Nephron progenitor cell (in vitro differentiated cells): ENCODE measurements at regions not wholly inside any gene's neighbourhood (a gene's known extent, or its start where the extent isn't known, plus 50 kb on each side); places are given as distances from the start of the nearest gene placed in this dataset.

Experiments used
- DNase-seq: peaks from one replicate; pipeline ENCODE4 v3.0.0; 2021
- H3K27ac Mint-ChIP-seq: 2 replicates; pipeline ENCODE4 v1.8.0; 2021; ENCODE audit warnings: mild to moderate bottlenecking, moderate library complexity, mixed read lengths
- H3K27me3 Mint-ChIP-seq: 2 replicates; pipeline ENCODE4 v1.8.0; 2021; ENCODE audit warnings: mild to moderate bottlenecking, low read depth, mixed read lengths; ENCODE audit not compliant: poor library complexity
- H3K36me3 Mint-ChIP-seq: 2 replicates; pipeline ENCODE4 v1.8.0; 2021; ENCODE audit warnings: low read depth, mixed read lengths
- H3K4me1 Mint-ChIP-seq: 2 replicates; pipeline ENCODE4 v1.8.0; 2021; ENCODE audit warnings: mixed read lengths
- H3K4me3 Mint-ChIP-seq: 2 replicates; pipeline ENCODE4 v1.8.0; 2021; ENCODE audit warnings: mild to moderate bottlenecking, moderate library complexity, mixed read lengths
- H3K9me3 Mint-ChIP-seq: 2 replicates; pipeline ENCODE4 v1.8.0; 2021; ENCODE audit warnings: mild to moderate bottlenecking, moderate library complexity, mixed read lengths
- CTCF ChIP-seq: fragments of 200-600 bp; sonication (generic); IDR thresholded peaks from 2 replicates; pipeline ENCODE4 v1.5.0; 2021; ENCODE audit warnings: antibody characterized with exemption

GRCh38 chr3:135706758-135707375 is 258.7 kb upstream of the PPP2R3A start:
- Mint-ChIP-seq H3K4me1 (no peaks in the 10 kb centered on the region), H3K36me3 (no peaks in the 10 kb centered on the region), H3K9me3 (peaks cover 3% of the 10 kb centered on the region), H3K4me3 (no peak overlapping the region), H3K27me3 (peaks cover 8% of the 10 kb centered on the region), H3K27ac (no peak overlapping the region)
- no peak for TF ChIP-seq CTCF
- DNase-seq, result no peak

GRCh38 chr3:135719449-135719848 is 246.1 kb upstream of the PPP2R3A start:
- Mint-ChIP-seq H3K27me3 (peaks cover 5% of the 10 kb centered on the region), H3K36me3 (no peaks in the 10 kb centered on the region)
- TF ChIP-seq CTCF, result no peak

DNA sequence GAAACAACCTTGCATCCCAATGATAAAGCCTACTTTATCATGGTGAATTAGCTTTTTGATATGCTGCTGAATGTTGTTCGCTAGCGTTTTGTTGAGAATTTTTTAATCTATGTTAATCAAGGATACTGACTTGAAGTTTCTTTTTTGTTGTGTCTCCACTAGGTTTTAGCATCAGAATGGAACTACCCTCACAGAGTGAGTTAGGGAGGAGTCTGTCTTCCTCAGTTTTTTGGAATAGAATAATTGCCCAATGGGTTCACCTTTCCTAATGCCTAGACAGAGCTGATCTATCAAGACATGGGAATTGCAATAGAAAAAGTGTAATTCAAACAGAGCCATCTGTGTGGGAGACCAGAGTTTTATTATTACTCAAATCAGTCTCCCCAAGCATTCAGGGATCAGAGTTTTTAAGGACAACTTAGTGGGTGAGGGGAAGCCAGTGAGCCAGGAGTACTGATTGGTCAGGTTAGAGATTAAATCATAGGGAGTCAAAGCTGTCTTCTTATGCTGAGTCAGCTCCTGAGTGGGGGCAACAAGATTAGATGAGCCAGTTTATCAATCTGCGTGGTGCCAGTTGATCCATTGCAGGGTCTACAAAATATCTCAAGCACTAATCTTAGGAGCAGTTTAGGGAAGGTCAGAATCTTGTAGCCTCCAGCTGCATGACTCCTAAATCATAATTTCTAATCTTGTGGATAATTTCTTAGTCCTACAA is 237.4 kb upstream of the PPP2R3A start:
- DNase-seq, result no peak
- H3K27ac Mint-ChIP-seq, result no peak overlapping the region
- H3K9me3 Mint-ChIP-seq, result peaks cover 62% of the 10 kb centered on the region
- TF ChIP-seq CTCF, result no peak
- no peaks in the 10 kb centered on the region for H3K4me1 Mint-ChIP-seq
- peaks cover 5% of the 10 kb centered on the region for H3K36me3 Mint-ChIP-seq
- H3K27me3 Mint-ChIP-seq, result peaks cover 6% of the 10 kb centered on the region
- no peak overlapping the region for H3K4me3 Mint-ChIP-seq

More at GRCh38 chr3:135719449-135719848, 246.1 kb upstream of the PPP2R3A start:
- no peak for DNase-seq
- no peaks in the 10 kb centered on the region for H3K4me1 Mint-ChIP-seq
- no peak overlapping the region for H3K27ac Mint-ChIP-seq
- H3K9me3 Mint-ChIP-seq, result peaks cover 8% of the 10 kb centered on the region
- H3K4me3 Mint-ChIP-seq, result no peak overlapping the region

DNA sequence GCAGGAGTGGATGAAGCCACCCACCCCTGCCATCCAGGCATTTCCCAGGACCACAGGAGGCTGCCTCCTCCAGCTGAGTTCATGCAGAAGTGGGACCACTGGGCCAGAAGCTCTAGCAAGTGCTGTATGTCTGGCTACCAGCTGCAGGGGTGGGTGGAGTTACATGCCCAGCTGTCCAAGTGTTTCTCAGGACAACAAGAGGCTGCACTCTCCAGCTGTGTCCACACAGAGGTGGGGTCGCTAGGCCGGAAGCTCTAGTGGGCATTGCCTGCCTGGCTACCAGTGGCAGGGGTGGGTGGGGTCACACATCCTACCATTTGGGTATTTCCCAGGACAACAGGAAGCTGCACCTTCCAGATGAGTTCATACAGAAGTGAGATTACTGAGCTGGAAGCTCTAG is 234.0 kb upstream of the PPP2R3A start:
- Mint-ChIP-seq H3K4me1 (no peaks in the 10 kb centered on the region), H3K27ac (no peak overlapping the region), H3K36me3 (peaks cover 10% of the 10 kb centered on the region), H3K27me3 (peaks cover 6% of the 10 kb centered on the region), H3K4me3 (no peak overlapping the region), H3K9me3 (peaks cover 60% of the 10 kb centered on the region)
- TF ChIP-seq CTCF, result no peak
- DNase-seq, result no peak

DNA sequence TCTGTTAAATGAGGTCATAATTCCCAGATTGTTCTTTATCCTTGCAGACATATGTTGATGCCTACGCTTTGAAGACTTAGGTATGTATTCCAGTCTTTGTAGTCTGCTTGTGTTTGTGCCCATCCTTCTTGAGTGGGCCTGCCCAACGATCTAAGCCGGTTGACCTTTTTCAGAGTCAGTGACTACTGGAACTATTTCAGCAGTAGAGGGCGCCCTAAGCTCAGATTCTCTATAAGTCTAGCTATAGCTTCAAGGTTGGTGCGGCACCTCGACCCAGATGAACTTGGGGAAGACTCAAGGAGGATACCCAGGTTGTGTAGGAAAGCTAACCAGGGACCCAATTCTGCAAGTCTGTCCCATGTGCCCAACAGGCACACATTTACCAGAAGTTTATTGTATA is 228.8 kb upstream of the PPP2R3A start:
- no peak for DNase-seq

More for the DNA sequence above, 228.8 kb upstream of the PPP2R3A start:
- no peaks in the 10 kb centered on the region for H3K27me3 Mint-ChIP-seq
- H3K9me3 Mint-ChIP-seq, result peaks cover 51% of the 10 kb centered on the region
- TF ChIP-seq CTCF, result no peak
- peaks cover 15% of the 10 kb centered on the region for H3K4me1 Mint-ChIP-seq
- H3K27ac Mint-ChIP-seq, result no peak overlapping the region
- H3K4me3 Mint-ChIP-seq, result no peak overlapping the region
- peaks cover 14% of the 10 kb centered on the region for H3K36me3 Mint-ChIP-seq
